HCT116 (cell line): ENCODE measurements at regions not wholly inside any gene's neighbourhood (a gene's known extent, or its start where the extent isn't known, plus 50 kb on each side); places are given as distances from the start of the nearest gene placed in this dataset.

Experiments used
- ATF3 ChIP-seq: IDR thresholded peaks from 2 replicates; pipeline ENCODE4 v1.6.1; 2012
- CTCF ChIP-seq, 3 experiments: fragments of 200-600 bp in 1 of 3; sonication (generic) in 1 of 3; IDR thresholded peaks in 2 of 3; conservative IDR thresholded peaks in 1 of 3; 2 replicates each; pipeline ENCODE4 v1.5.1; 2012 to 2017; ENCODE audit warnings: low read depth in 2 of 3, low read length in 2 of 3, antibody characterized with exemption in 1 of 3, borderline replicate concordance in 1 of 3, control low read depth in 1 of 3, mild to moderate bottlenecking in 1 of 3, mixed read lengths in 1 of 3, mixed run types in 1 of 3, moderate library complexity in 1 of 3; ENCODE audit not compliant: insufficient read depth in 1 of 3
- EZH2 ChIP-seq: fragments of 200-600 bp; sonication (generic); IDR thresholded peaks from 2 replicates; pipeline ENCODE4 v1.6.1; 2017; ENCODE audit warnings: antibody characterized with exemption, mixed run types
- MAX ChIP-seq: IDR thresholded peaks from 2 replicates; pipeline ENCODE4 v1.6.1; 2012
- POLR2A ChIP-seq: IDR thresholded peaks from 2 replicates; pipeline ENCODE4 v1.7.0; 2011; ENCODE audit warnings: borderline replicate concordance; ENCODE audit not compliant: insufficient read depth, insufficient read length; ENCODE audit errors: extremely low read depth

GRCh38 chr12:76270657-76271358, 77.4 kb downstream of the BBS10 start:
- TF ChIP-seq ATF3 (no peak), EZH2 (no peak), POLR2A (no peak), CTCF (IDR thresholded peaks at IDR 0.05 in 2 of 3, conservative IDR thresholded peaks at IDR 0.05 in 1 of 3; ENCODE audit: borderline replicate concordance in 1 of 3, insufficient read depth in 1 of 3, low read depth in 2 of 3, low read length in 2 of 3) (no peak), MAX (no peak)
